HEK293 (cell line): ENCODE measurements at regions not wholly inside any gene's neighbourhood (a gene's known extent, or its start where the extent isn't known, plus 50 kb on each side); places are given as distances from the start of the nearest gene placed in this dataset.
A peak's percentile ranks its signal among the peaks of the same experiment; 100 is the strongest.

Experiments
- CTCF ChIA-PET: fragments of 350-600 bp; formaldehyde crosslinking; extraction: SDS; loops from one replicate; lab custom pipeline; 2021; ENCODE audit warnings: antibody characterized with exemption; lab: Yijun Ruan, JAX
- POLR2A ChIA-PET: fragments of 300-600 bp; formaldehyde crosslinking; extraction: SDS; loops from one replicate; lab custom pipeline; 2020; ENCODE audit warnings: antibody characterized with exemption, inconsistent platforms; lab: Yijun Ruan, JAX
- H3K27ac ChIP-seq: fragments of 200-500 bp; sonication (Bioruptor generic); 2 replicates; pipeline ENCODE4 v1.5.1; 2014; ENCODE audit warnings: low read depth, low read length, control low read depth, inconsistent platforms; ENCODE audit errors: extremely low read depth
- H3K36me3 ChIP-seq, 2 experiments: fragments of 200-500 bp in 1 of 2; sonication (Bioruptor generic) in 1 of 2; 1 replicate in 1 of 2; 2 replicates in 1 of 2; pipeline ENCODE4 v1.5.1; 2014 to 2017; ENCODE audit warnings: inconsistent platforms in 2 of 2, low read length in 2 of 2; ENCODE audit not compliant: control insufficient read depth in 2 of 2, insufficient read depth in 1 of 2
- H3K4me1 ChIP-seq: fragments of 200-500 bp; sonication (Bioruptor generic); 2 replicates; pipeline ENCODE4 v1.5.1; 2014; ENCODE audit warnings: mild to moderate bottlenecking, low read length, inconsistent platforms; ENCODE audit not compliant: control insufficient read depth, insufficient read depth
- H3K4me3 ChIP-seq: 2 replicates; pipeline ENCODE4 v1.5.1; 2011; ENCODE audit warnings: low read depth, mild to moderate bottlenecking, control low read depth, low read length, moderate library complexity
- H3K9me3 ChIP-seq: fragments of 200-500 bp; sonication (Bioruptor generic); 2 replicates; pipeline ENCODE4 v1.5.1; 2014; ENCODE audit warnings: low read depth, low read length, inconsistent platforms; ENCODE audit not compliant: control insufficient read depth, insufficient read depth
- HOXA7 ChIP-seq: sonication (generic); formaldehyde crosslinking; IDR thresholded peaks from 2 replicates; pipeline ENCODE4 v1.8.1; 2022; ENCODE audit warnings: missing genetic modification reagents, borderline replicate concordance
- PATZ1 ChIP-seq: fragments of 450-650 bp; formaldehyde crosslinking; IDR thresholded peaks from 2 replicates; pipeline ENCODE4 v1.5.1; 2016; ENCODE audit warnings: missing biosample characterization, missing genetic modification characterization
- PRDM10 ChIP-seq: fragments of 450-650 bp; formaldehyde crosslinking; IDR thresholded peaks from 2 replicates; pipeline ENCODE4 v1.5.1; 2016; ENCODE audit warnings: missing biosample characterization, missing genetic modification characterization
- SP3 ChIP-seq: fragments of 450-650 bp; formaldehyde crosslinking; IDR thresholded peaks from 2 replicates; pipeline ENCODE4 v1.5.1; 2016; ENCODE audit warnings: missing biosample characterization, missing genetic modification characterization
- SP7 ChIP-seq: fragments of 450-650 bp; formaldehyde crosslinking; IDR thresholded peaks from 2 replicates; pipeline ENCODE4 v1.5.1; 2016; ENCODE audit warnings: missing biosample characterization, missing genetic modification characterization
- YY2 ChIP-seq: fragments of 450-650 bp; formaldehyde crosslinking; IDR thresholded peaks from 2 replicates; pipeline ENCODE4 v1.5.1; 2016; ENCODE audit warnings: missing biosample characterization, missing genetic modification characterization
- ZNF2 ChIP-seq: fragments of 450-650 bp; formaldehyde crosslinking; IDR thresholded peaks from 2 replicates; pipeline ENCODE4 v1.5.1; 2016; ENCODE audit warnings: missing biosample characterization, missing genetic modification characterization
- ZNF239 ChIP-seq: fragments of 450-650 bp; formaldehyde crosslinking; IDR thresholded peaks from 2 replicates; pipeline ENCODE4 v1.5.1; 2016; ENCODE audit warnings: missing biosample characterization, missing genetic modification characterization
- ZNF280C ChIP-seq: fragments of 450-650 bp; formaldehyde crosslinking; IDR thresholded peaks from 2 replicates; pipeline ENCODE4 v1.5.1; 2016; ENCODE audit warnings: missing biosample characterization, missing genetic modification characterization
- ZNF324 ChIP-seq: fragments of 450-650 bp; formaldehyde crosslinking; IDR thresholded peaks from 2 replicates; pipeline ENCODE4 v1.5.1; 2016; ENCODE audit warnings: missing biosample characterization, missing genetic modification characterization
- ZNF366 ChIP-seq: fragments of 450-650 bp; formaldehyde crosslinking; conservative IDR thresholded peaks from 2 replicates; pipeline ENCODE4 v1.5.1; 2016; ENCODE audit warnings: missing biosample characterization, missing genetic modification characterization
- ZNF473 ChIP-seq: fragments of 450-650 bp; formaldehyde crosslinking; IDR thresholded peaks from 2 replicates; pipeline ENCODE4 v1.5.1; 2017; ENCODE audit warnings: missing biosample characterization, missing genetic modification characterization
- ZNF488 ChIP-seq: fragments of 450-650 bp; formaldehyde crosslinking; IDR thresholded peaks from 2 replicates; pipeline ENCODE4 v1.5.1; 2016; ENCODE audit warnings: missing biosample characterization, missing genetic modification characterization
- ZNF670 ChIP-seq: fragments of 450-650 bp; formaldehyde crosslinking; IDR thresholded peaks from 2 replicates; pipeline ENCODE4 v1.5.1; 2016; ENCODE audit warnings: missing biosample characterization, missing genetic modification characterization, low read depth
- ZNF768 ChIP-seq: fragments of 450-650 bp; formaldehyde crosslinking; IDR thresholded peaks from 2 replicates; pipeline ENCODE4 v1.5.1; 2018; ENCODE audit warnings: missing biosample characterization, mild to moderate bottlenecking, missing genetic modification characterization
- TF ChIP-seq, protein P1 (sequence below): fragments of 450-650 bp; formaldehyde crosslinking; IDR thresholded peaks from 2 replicates; pipeline ENCODE4 v1.5.0; 2017; ENCODE audit warnings: missing biosample characterization, missing genetic modification characterization, borderline replicate concordance

GRCh38 chr3:124605781-124606579 is 124.3 kb upstream of the UMPS start:
- no peaks in the 10 kb centered on the region for H3K4me1 ChIP-seq
- no peak for TF ChIP-seq ZNF768 (tag by site-specific recombination)
- no peak for TF ChIP-seq SP7 (tag by site-specific recombination)
- no peak for TF ChIP-seq PATZ1 (tag by site-specific recombination)
- ChIA-PET POLR2A (no interaction called here), CTCF (interaction anchor here (0.6 to 1.2 kb wide), 2 partner anchors 10 to 38 kb away, joined by 3 to 4 read pairs; no protein-coding TSS in a partner anchor)
- H3K36me3 ChIP-seq: no peaks in the 10 kb centered on the region
- H3K9me3 ChIP-seq: no peaks in the 10 kb centered on the region
- no peak overlapping the region for H3K27ac ChIP-seq
- no peak overlapping the region for H3K4me3 ChIP-seq

DNA sequence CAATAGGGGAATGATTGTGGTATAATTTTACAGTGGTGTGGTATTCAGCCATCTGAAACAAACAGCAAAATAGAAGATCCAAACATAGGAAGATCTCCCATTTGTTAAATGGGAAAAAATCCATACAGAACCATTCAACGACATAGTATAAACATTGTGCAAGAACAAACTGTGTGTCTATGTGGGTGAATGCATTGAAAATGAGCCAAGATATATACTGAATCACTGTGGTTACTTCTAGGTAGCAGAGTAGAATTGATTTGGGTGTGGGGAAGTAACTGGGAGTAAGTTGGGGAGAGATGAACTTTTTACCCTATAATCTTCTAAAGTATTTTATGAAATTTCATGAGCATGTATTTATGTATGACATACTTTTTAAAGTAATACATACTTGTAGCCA is 123.1 kb upstream of the UMPS start:
- Histone ChIP-seq H3K27ac (no peak overlapping the region), H3K36me3 (no peaks in the 10 kb centered on the region), H3K9me3 (no peaks in the 10 kb centered on the region), H3K4me1 (no peaks in the 10 kb centered on the region), H3K4me3 (no peak overlapping the region)
- TF ChIP-seq PRDM10 (tag by site-specific recombination) (0 out of 2 replicates have a peak, but pooled peaks have one; percentile 31), ZNF366 (tag by site-specific recombination) (no peak)
- POLR2A ChIA-PET: no interaction called here
- CTCF ChIA-PET: no interaction called here

- Histone ChIP-seq H3K4me1 (no peaks in the 10 kb centered on the region), H3K9me3 (no peaks in the 10 kb centered on the region), H3K27ac (no peak overlapping the region), H3K4me3 (no peak overlapping the region), H3K36me3 (no peaks in the 10 kb centered on the region)
- ChIA-PET CTCF (no interaction called here), POLR2A (no interaction called here)
- TF ChIP-seq ZNF488 (tag by site-specific recombination) (no peak), ZNF670 (tag by site-specific recombination) (no peak), ZNF239 (tag by site-specific recombination) (no peak), ZNF324 (no peak), ZNF2 (tag by site-specific recombination) (no peak)
Observed at GRCh38 chr3:124609402-124609801, 120.8 kb upstream of the UMPS start.

- POLR2A ChIA-PET: no interaction called here
- CTCF ChIA-PET: interaction anchor here (0.7 kb wide), 1 partner anchor 90 kb away, joined by 3 read pairs; no protein-coding TSS in a partner anchor
- no peak for TF ChIP-seq ZNF280C
- TF ChIP-seq SP3 (tag by site-specific recombination): no peak
- no peak for TF ChIP-seq HOXA7 (CRISPR knock-in tag)
- TF ChIP-seq, protein P1, sequence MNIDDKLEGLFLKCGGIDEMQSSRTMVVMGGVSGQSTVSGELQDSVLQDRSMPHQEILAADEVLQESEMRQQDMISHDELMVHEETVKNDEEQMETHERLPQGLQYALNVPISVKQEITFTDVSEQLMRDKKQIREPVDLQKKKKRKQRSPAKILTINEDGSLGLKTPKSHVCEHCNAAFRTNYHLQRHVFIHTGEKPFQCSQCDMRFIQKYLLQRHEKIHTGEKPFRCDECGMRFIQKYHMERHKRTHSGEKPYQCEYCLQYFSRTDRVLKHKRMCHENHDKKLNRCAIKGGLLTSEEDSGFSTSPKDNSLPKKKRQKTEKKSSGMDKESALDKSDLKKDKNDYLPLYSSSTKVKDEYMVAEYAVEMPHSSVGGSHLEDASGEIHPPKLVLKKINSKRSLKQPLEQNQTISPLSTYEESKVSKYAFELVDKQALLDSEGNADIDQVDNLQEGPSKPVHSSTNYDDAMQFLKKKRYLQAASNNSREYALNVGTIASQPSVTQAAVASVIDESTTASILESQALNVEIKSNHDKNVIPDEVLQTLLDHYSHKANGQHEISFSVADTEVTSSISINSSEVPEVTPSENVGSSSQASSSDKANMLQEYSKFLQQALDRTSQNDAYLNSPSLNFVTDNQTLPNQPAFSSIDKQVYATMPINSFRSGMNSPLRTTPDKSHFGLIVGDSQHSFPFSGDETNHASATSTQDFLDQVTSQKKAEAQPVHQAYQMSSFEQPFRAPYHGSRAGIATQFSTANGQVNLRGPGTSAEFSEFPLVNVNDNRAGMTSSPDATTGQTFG (tag by site-specific recombination): no peak
- no peak for TF ChIP-seq ZNF473 (tag by site-specific recombination)
- TF ChIP-seq YY2 (tag by site-specific recombination): no peak
Observed at GRCh38 chr3:124610130-124610529, 120.1 kb upstream of the UMPS start.

More at GRCh38 chr3:124610130-124610529, 120.1 kb upstream of the UMPS start:
- Histone ChIP-seq H3K4me1 (no peaks in the 10 kb centered on the region), H3K9me3 (no peaks in the 10 kb centered on the region), H3K36me3 (no peaks in the 10 kb centered on the region), H3K4me3 (no peak overlapping the region), H3K27ac (no peak overlapping the region)
